NCI-H774 (cell line): ENCODE measurements at regions not wholly inside any gene's neighbourhood (a gene's known extent, or its start where the extent isn't known, plus 50 kb on each side); places are given as distances from the start of the nearest gene placed in this dataset.

Source experiments
- DNase-seq: peaks from one replicate; lab custom pipeline; 2025; lab: John Stamatoyannopoulos, UW

GRCh38 chr2:118565786-118566540, 281.5 kb downstream of the EN1 start:
- no peak for DNase-seq

DNA sequence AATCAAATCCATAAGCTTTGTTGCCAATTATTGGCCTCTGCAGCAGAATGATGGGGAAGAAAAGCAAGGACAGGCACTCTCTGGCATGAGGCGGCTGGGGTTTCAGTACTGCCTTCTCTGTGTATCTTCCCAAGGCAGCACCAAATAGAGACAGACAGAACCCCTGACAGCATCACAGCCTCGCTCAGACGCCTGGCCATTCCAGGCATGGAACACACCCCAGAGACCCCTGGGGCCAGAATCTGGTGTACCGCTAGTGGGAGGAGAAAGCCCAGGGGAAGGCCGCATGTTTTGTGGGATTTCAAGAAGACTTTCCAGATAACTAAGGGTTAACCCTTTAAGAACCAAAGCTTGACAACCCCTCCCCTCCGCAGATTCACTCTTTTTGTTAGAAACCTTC, 282.1 kb downstream of the EN1 start:
- DNase-seq = no peak

DNA sequence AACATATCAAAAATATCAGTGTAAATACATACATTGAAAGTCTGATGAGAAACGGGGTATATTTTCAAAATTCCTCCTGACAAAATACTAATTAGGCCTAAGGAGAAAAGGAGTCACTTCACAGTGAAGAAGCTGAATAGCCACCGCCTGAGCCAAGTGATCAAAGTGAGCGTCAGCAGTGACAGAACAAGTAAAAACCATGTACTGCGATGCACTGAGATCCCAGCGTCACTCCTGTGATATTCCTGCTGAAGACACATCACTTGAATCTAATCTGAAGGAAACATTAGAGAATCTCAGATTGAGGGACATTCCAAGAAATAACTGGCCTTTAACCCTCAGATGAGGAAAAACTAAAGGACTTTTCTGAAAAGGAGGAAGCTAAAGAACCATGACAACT, 285.3 kb downstream of the EN1 start:
- DNase-seq = no peak

DNA sequence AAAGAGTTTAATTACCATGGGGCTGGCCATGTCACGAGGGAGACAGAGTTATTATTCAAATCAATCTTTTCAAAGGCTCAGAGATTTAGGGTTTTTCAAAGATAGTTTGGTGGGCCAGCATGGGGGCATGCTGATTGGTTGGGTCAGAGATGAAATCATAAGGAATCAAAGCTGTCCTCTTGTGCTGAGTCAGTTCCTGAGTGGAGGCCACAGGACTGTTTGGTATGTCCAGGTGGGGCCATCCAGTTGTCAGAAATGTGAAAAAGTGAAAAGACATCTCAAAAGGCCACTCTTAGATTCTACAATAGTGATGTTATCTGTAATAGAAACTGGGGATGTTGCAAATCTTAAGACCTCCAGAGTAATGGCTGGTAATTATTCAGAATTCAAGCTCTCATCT, 288.6 kb downstream of the EN1 start:
- no peak for DNase-seq

GRCh38 chr2:118557791-118558190, 289.7 kb downstream of the EN1 start:
- no peak for DNase-seq

GRCh38 chr2:118557016-118557415, 290.4 kb downstream of the EN1 start:
- DNase-seq = no peak

DNA sequence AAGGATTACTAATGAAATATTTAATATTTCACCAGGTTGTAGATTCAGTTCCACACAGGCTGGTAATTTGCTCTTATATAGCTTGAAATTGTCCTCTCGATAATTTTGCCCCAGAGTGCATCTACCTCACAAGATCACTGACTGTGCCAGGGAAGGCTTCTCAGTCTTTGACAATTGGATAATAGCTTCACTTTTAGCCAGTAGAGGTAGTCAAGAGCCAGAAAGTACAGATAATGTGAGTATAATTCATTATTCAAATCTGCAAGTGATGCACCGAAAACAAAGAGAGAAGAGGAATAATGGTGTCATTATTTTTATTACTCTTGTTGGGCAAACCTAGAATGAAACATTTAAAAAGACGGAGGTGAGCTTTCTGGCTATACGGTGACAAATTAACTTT, 292.8 kb downstream of the EN1 start:
- DNase-seq = no peak

DNA sequence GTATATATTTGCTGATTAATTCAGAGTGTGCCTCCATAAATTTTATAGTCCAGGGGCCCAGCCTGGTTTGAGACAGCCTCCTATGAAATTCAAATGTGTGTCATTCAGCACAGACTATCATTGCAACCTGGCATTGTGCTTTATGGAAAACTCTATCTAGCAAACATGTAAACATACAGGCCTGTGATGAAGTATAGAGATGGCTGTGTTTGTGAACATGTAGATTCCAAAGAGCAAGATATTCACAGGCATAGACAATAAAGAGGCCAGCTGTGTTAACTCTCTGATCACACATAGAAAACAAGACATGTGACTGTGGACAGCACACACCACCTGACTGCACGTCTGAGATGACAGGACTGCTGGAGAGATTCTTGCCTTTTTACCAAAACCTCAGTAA, 297.9 kb downstream of the EN1 start:
- DNase-seq = no peak

DNA sequence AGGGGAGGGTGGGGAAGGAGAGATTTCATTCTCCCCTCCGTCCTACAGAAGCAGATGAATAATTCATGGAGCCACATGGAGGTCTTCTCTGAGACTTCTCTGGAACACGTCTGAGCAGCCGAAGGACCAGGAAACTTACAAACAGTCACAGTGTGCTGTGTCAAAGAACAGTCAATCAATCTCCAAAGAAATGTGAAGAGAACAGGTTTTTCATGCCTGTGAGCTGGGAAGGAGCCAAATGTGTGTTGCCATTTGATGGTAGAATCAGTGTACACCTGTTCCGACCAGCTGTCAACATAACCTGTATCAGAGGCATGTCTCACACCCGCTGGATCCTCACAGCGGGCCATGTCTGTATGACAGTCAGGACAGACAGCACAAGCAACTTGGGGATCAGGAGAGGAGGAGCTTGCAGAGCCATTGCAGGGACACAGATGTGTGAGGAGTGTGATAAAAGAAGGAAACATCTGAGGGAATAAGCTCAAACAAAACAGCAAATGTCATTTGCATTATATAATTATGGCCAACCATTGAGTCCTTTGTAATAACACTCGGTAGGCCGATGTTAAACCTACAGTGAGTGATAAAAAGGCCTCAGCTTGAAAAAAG, 298.5 kb downstream of the EN1 start:
- DNase-seq = peak; percentile 33

DNA sequence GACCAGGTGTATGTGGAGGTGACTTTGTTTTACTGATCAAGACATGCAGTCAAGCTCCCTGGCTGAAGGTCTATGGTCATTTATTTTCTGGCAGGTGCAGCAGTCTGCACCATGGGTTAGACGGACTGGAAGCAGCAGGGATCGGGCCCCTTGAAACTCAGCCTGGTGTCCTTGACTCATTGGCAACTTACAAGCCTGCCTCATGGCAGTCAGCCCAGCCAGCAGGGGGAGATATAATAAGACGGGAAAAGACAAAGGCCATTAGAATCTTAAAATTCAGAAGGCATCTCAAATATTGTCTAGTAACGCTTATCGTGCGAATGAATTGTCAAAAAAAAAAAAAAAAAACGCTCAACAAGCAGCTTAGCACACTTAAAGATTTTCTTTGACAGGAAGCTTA, 308.2 kb downstream of the EN1 start:
- DNase-seq = no peak

- DNase-seq = no peak
These were observed 311.1 kb downstream of the EN1 start for GRCh38 chr2:118536306-118536705.

DNA sequence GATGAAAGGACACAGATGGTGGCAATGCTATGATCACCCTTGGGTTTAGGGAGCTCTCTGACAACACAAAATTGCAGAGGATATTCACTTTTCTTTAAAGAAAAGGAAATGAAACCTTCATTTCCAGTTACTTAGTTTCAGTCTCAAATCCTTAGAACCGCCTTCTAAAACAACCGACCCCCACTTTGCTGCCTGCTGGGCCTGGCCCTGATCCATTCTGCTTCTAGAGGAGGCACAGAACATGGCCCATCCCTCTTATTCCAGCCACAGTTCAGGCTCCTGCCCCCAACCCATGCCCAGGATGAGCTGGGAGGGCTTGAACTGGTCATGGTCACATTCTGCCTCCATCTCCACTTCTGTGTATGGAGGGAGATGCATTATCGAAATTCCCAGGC, 311.6 kb downstream of the EN1 start:
- no peak for DNase-seq

DNA sequence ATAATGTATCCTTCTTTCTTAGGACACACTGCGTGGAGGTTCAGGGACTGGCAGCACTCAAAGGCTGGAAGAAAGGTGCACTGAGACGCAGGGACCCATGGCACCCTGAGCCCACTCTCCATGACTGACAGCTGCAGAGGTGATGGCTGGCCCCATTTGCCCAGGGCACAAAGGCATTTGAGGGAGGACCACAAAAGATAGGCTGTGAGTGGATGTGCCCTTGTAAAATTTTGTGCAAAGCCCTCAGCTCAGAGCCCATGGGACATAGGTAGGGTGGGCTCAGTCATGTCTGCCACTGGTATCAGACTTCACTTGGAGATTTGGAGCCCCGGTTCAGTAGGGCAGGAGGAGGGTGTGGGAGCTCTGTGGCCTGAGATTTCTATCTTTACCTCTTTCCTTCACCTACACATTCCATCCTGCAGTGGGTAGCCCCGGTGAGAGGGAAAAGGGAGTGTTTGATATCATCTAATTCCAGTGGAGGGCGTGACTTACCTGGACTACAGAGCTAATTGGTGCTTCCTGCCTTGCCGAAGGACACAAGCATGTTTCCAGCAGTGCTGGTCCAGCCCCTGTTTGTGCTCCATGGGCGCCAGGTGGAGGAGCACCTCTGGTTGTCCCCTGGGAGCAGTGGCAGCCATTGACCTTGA, 312.2 kb downstream of the EN1 start:
- DNase-seq = no peak

DNA sequence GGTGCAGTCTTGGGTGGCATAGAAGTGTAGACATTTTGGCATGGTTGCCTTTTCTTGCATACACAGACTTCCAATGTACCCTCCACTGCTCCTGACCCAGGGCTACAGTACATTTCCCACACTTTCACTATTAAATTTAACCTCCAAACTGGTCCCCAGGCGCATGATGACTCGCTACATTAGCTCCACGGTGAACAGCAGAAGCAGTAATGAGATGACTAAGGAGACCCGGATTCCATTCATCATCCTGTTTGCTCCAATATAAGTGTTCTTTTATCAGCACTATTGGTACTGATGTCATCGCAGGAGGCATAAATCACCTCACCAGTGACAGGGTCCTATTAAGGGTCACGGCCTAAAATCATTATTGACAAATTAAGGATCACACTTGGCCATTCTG, 316.5 kb downstream of the EN1 start:
- DNase-seq = no peak

DNA sequence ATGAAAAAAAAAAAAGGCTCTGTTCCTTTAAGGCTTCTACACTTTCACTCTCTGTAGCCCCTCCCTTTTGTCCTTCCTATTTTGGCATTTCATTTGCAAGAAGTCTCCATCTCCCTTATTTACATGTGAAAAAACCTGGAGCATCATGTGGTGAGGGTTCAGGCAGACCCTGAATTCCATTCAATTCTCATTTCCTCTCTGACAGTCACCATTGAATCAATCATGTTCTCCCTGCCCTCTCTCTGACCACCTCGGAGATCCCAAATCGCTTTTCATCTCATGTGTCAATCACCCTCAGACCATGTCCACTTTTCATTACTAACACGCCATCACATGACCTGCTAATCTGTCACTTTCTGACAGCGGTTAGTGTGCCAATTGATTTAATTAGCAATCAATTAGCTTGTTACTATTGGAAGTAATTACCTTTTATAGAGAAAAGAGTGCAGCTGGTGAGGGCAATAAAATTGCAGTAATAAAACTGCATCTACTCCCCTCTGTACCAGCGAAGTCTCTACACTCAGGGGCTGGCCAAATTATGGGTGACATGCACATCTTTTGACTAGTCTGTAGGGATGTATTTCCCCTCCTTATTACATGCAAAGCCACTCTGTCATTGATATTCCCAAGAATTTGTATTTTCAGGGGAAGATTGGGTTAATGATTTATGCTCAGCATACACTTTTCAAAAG, 317.4 kb downstream of the EN1 start:
- no peak for DNase-seq

DNA sequence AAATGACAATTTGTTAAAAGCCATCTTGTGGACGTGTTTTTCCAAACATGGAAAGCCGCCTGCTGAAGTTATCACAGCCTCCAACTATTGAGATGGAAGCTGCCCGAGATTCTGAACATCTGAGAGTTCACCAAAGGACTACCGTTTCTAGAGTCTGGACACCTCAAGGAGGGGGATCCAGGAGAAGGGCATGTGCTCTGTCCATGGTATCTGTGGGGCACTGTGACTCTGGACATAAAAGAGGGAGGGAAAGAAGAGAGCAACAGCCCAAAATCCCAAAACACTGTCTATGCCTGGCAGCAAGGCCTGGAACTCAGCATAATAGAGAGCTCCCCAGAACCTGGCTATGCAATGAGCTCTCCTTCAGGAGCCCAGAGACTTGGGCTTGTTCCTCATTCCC, 319.9 kb downstream of the EN1 start:
- no peak for DNase-seq

DNA sequence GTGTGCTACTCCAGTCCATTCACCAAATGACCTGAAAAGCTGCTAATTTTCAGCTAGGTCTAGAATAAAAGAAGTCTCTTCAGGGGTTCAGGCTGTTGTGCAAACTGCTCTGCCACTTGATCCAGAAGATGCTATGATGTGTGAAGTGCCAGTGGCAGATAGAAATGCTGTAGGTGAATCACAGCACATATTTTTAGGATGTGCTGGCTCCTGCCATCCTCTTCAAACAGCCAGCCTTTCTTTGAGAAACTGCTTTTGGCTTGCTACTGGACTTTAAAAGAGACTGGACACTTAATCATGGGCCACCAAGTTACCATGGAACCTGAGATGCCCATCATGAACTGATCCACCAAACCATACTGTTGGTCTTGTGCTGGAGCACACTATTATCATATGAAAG, 322.1 kb downstream of the EN1 start:
- no peak for DNase-seq

- DNase-seq = no peak
These were observed 322.5 kb downstream of the EN1 start for GRCh38 chr2:118524911-118525310.

DNA sequence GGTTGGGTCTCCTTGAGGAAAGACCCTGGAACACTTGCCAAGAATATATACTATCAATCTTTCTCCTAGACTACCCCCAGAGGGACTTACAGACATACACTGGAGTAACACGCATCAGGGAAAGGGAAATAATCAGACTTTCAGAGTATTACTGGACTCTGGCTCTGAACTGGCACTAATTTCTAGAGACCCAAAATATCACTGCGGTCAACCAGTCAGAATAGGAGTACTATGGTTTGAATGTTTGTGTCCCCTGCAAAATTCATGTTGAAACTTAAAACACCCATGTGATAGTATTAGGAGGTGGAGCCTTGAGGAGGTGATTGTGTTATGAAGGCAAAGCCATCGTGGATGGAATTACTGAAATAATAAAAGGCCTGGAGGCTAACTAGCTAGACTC, 323.7 kb downstream of the EN1 start:
- no peak for DNase-seq

DNA sequence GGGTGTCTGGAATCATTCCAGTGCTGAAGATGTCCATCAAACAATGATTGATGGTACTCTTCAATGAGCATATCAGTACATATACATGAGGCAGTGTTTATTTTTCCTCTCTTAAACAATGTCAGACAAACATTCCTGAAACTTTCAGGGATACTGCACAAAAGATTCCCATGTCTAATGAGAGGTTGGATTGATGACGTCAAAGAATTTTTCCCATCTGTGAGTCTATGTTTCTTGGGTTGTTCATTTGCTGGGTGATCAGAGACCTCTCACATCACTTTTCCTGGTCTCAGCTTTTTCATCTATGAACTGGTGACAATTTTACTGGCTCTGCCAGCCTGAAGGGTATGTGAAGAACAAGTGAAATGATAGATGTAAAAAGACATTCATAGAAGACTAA, 325.5 kb downstream of the EN1 start:
- no peak for DNase-seq

GRCh38 chr2:118521272-118521671, 326.2 kb downstream of the EN1 start:
- no peak for DNase-seq

DNA sequence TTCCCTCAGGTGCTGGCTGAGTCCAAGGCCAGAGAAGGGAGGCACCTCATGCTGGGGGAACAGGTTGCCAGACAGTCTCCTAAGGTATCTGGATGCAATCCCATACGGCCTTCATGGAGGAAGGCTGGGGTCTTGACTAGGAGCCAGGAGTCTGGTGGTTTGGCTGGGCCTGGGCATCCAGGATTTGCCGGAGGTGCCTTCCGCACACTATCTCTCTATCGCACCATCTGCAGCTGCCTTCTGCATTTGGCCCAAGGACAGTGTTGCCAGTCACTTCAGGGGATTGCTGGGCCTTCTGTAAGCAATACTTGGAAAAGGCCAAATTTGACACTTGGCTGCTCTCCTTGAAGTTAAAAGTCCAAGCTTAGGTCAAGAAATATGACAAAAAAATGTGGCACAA, 327.2 kb downstream of the EN1 start:
- DNase-seq = no peak

DNA sequence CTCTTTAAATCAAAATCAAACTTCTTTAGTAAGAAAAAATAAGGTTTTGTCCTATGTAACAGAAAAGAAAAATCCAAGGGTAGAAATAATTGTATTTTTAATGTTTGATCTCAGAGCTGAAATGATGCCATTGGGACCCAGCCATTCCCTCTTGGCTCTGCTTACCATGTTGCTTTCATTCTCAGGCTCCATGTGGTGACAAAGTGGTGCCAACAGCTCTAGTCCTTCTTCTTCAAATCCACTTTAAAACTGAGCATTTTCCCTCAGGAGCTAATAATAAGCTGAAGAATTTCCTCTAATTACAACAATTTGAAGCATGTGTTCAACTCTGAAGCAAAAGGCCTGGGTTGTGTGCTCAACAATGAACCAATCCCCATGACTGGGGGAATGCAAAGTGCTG, 327.9 kb downstream of the EN1 start:
- no peak for DNase-seq
